Keratinocyte (primary cell): ENCODE measurements at regions not wholly inside any gene's neighbourhood (a gene's known extent, or its start where the extent isn't known, plus 50 kb on each side); places are given as distances from the start of the nearest gene placed in this dataset.

ENCODE experiments used
- DNase-seq: peaks from one replicate; pipeline ENCODE4 v3.0.0-alpha.2; 2011; ENCODE audit warnings: low read depth, missing footprints, low spot score
- FAIRE-seq: peaks from 2 replicates; lab custom pipeline; 2011; peaks lifted over from hg19 to GRCh38; lab: Jason Lieb, UNC
- H2AFZ ChIP-seq: 2 replicates; pipeline ENCODE4 v1.6.0; 2012; ENCODE audit warnings: low read length, control low read depth, inconsistent platforms; ENCODE audit not compliant: control insufficient read depth
- H3K27ac ChIP-seq: 2 replicates; pipeline ENCODE4 v1.5.1; 2011; ENCODE audit warnings: low read length; ENCODE audit not compliant: control insufficient read depth, insufficient read depth
- H3K27me3 ChIP-seq: 3 replicates; pipeline ENCODE4 v1.6.0; 2011; ENCODE audit warnings: low read length; ENCODE audit not compliant: control insufficient read depth, insufficient read depth; ENCODE audit errors: extremely low read depth
- H3K36me3 ChIP-seq, 2 experiments: 2 replicates in 1 of 2; 3 replicates in 1 of 2; pipeline ENCODE4 v1.5.1; 2011; ENCODE audit warnings: low read length in 2 of 2, mild to moderate bottlenecking in 1 of 2; ENCODE audit not compliant: control insufficient read depth in 2 of 2, insufficient read depth in 2 of 2; ENCODE audit errors: extremely low read depth in 1 of 2
- H3K4me1 ChIP-seq: 3 replicates; pipeline ENCODE4 v1.5.1; 2011; ENCODE audit warnings: low read length; ENCODE audit not compliant: control insufficient read depth, insufficient read depth; ENCODE audit errors: extremely low read depth
- H3K4me2 ChIP-seq: 3 replicates; pipeline ENCODE4 v1.6.0; 2011; ENCODE audit warnings: low read depth, low read length; ENCODE audit not compliant: control insufficient read depth, insufficient read depth; ENCODE audit errors: extremely low read depth
- H3K4me3 ChIP-seq, 3 experiments: fragments of 200-600 bp in 1 of 3; sonication (generic) in 1 of 3; 2 replicates in 2 of 3; 3 replicates in 1 of 3; pipeline ENCODE4 v1.5.1; 2011 to 2016; ENCODE audit warnings: low read length in 3 of 3, mild to moderate bottlenecking in 3 of 3, control low read depth in 2 of 3, inconsistent platforms in 1 of 3, low read depth in 1 of 3, mixed read lengths in 1 of 3, mixed run types in 1 of 3, moderate library complexity in 1 of 3; ENCODE audit not compliant: control insufficient read depth in 2 of 3, insufficient read depth in 2 of 3; ENCODE audit errors: extremely low read depth in 1 of 3
- H3K79me2 ChIP-seq: 2 replicates; pipeline ENCODE4 v1.6.0; 2012; ENCODE audit warnings: low read length; ENCODE audit not compliant: control insufficient read depth, insufficient read depth
- H3K9ac ChIP-seq: 3 replicates; pipeline ENCODE4 v1.6.0; 2011; ENCODE audit warnings: low read length; ENCODE audit not compliant: control insufficient read depth, insufficient read depth; ENCODE audit errors: extremely low read depth
- H3K9me1 ChIP-seq: 3 replicates; pipeline ENCODE4 v1.6.0; 2011; ENCODE audit warnings: low read length; ENCODE audit not compliant: control insufficient read depth, insufficient read depth; ENCODE audit errors: extremely low read depth
- H3K9me3 ChIP-seq: 2 replicates; pipeline ENCODE4 v1.5.1; 2012; ENCODE audit warnings: low read depth, low read length; ENCODE audit not compliant: control insufficient read depth
- H4K20me1 ChIP-seq: 3 replicates; pipeline ENCODE4 v1.6.0; 2011; ENCODE audit warnings: low read length; ENCODE audit not compliant: control insufficient read depth, insufficient read depth; ENCODE audit errors: extremely low read depth
- CTCF ChIP-seq, 3 experiments: IDR thresholded peaks in 1 of 3; conservative IDR thresholded peaks in 1 of 3; optimal IDR thresholded peaks in 1 of 3; 2 replicates in 2 of 3; 3 replicates in 1 of 3; pipeline versions ENCODE3 to v1.5.1; 2011; ENCODE audit warnings: low read length in 3 of 3, mild to moderate bottlenecking in 3 of 3, moderate library complexity in 2 of 3, control low read depth in 1 of 3, inconsistent platforms in 1 of 3; ENCODE audit not compliant: insufficient read depth in 2 of 3; ENCODE audit errors: extremely low read depth in 1 of 3
- EZH2 ChIP-seq: IDR thresholded peaks from one replicate; pipeline ENCODE4 v1.6.1; 2012; ENCODE audit warnings: inconsistent platforms, mild to moderate bottlenecking, low read length, moderate library complexity
- dilution Hi-C: fragments of 300-500 bp; cut with MboI; formaldehyde crosslinking; loops from one replicate; pipeline ENCODE4 v1.7.0; 2020; ENCODE audit warnings: low sequenced_read_pairs; ENCODE audit not compliant: extremely low pct_ligation_motif_present

GRCh38 chr10:128443925-128444518 is 317.8 kb upstream of the MKI67 start:
- Histone ChIP-seq H4K20me1 (no peaks in the 10 kb centered on the region), H2AFZ (no peak overlapping the region), H3K27ac (no peak overlapping the region), H3K79me2 (no peaks in the 10 kb centered on the region), H3K36me3 (no peaks in the 10 kb centered on the region), H3K9me1 (no peaks in the 10 kb centered on the region), H3K9me3 (no peaks in the 10 kb centered on the region), H3K27me3 (no peaks in the 10 kb centered on the region), H3K4me1 (no peaks in the 10 kb centered on the region), H3K4me2 (no peak overlapping the region), H3K4me3 (no peak overlapping the region), H3K9ac (no peak overlapping the region)
- DNase-seq (no peak), FAIRE-seq (no peak)
- dilution Hi-C loops = no loop called here
- TF ChIP-seq EZH2 (no peak), CTCF (optimal IDR thresholded peaks at IDR 0.05 in 1 of 3, IDR thresholded peaks at IDR 0.05 in 1 of 3, conservative IDR thresholded peaks at IDR 0.05 in 1 of 3; ENCODE audit: extremely low read depth in 1 of 3, insufficient read depth in 2 of 3, low read length in 3 of 3) (no peak)

DNA sequence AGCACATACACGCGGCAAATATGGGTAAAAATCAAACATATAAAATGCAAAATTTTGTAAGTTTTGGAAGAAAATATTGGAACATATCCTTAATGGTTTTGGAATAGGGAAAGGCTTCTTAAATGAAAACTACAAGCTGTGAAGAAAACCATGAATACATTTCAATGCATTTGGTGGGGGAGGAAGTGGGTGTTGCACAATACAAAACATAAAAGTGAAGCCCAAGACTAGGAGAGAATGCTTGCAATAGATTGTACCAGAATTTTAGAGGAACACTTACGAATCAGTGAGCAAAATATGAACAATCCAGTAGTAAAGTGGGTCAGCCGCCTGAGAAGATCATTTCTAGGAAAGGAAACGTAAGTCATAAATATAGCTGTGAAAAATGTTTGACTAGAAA is 322.6 kb upstream of the MKI67 start:
- H3K27me3 ChIP-seq = no peaks in the 10 kb centered on the region
- H3K9me1 ChIP-seq = no peaks in the 10 kb centered on the region
- no peaks in the 10 kb centered on the region for H3K4me1 ChIP-seq
- dilution Hi-C loops = no loop called here
- TF ChIP-seq CTCF (optimal IDR thresholded peaks at IDR 0.05 in 1 of 3, IDR thresholded peaks at IDR 0.05 in 1 of 3, conservative IDR thresholded peaks at IDR 0.05 in 1 of 3; ENCODE audit: extremely low read depth in 1 of 3, insufficient read depth in 2 of 3, low read length in 3 of 3) (no peak), EZH2 (no peak)
- no peak overlapping the region for H3K4me3 ChIP-seq
- H4K20me1 ChIP-seq = no peaks in the 10 kb centered on the region
- H3K36me3 ChIP-seq = no peaks in the 10 kb centered on the region
- FAIRE-seq (no peak), DNase-seq (no peak)
- no peak overlapping the region for H3K27ac ChIP-seq
- no peaks in the 10 kb centered on the region for H3K79me2 ChIP-seq
- no peak overlapping the region for H3K4me2 ChIP-seq
- no peak overlapping the region for H2AFZ ChIP-seq
- H3K9ac ChIP-seq = no peak overlapping the region
- H3K9me3 ChIP-seq = no peaks in the 10 kb centered on the region
